ENCODE measurements at regions not wholly inside any gene's neighbourhood (a gene's known extent, or its start where the extent isn't known, plus 50 kb on each side); places are given as distances from the start of the nearest gene placed in this dataset.
"Not testable (repeated sequence)": the region's sequence is repeated elsewhere in the genome, so short reads cannot be mapped to it uniquely, and the experiment has no call there.

DNA sequence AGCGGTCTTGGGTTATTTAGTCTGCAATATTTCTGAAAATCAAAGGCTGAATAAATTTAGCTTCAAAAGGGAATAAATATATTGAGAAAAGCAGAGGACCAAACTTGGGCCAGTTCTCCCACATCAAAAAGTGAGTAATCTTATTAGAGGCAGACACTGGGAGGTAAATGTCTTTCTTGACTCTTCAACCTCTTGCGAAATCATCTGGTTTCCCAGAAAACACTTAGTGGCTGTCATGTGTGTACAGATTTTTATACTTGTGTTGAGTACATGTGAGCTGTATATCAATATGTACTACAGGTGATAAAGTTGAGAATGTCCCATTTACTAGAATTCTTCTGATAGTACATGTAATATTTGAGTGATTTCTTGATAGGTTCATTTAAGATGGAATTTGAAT is 454.9 kb downstream of the PRR16 start:
- no peak for DNase-seq (ENCODE audit: low read depth in 2 of 2)

DNA sequence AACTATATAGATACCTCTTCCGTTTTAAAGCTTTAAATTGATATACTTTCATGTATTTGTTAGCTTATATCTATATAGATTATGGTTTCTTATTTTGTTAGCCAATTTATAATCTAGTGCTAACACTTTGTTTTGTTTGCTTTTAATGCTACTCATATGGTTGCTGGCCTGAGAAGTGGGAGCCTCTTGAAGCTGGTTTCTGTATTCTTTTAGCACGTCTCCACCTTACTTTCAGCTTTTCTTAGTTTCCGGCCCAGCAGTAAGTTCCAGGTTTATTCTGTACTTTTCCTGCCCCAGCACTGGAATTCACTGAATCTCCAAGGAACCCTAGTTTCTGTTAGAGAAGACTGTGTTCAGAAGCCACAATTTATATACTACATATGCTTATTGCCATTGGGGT is 458.9 kb downstream of the PRR16 start:
- no peak for DNase-seq (ENCODE audit: low read depth in 2 of 2)

DNA sequence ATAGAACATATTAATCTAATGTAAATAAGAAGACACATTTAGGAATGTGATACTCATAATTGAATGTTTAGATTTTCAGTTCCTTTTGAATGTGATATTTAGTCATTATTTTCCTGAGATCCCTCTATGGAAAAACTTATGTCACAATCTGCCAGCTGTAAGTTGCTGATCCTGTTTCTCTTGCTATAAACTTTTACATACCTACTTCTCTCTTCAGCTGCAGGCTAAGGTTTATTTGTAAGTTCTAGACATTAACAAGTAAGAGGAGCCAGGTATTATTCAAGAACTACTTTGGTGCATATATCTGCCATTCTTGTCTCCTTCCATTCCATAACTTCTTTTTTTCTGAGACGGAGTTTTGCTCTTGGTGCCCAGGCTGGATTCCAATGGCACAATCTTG is 462.4 kb downstream of the PRR16 start:
- DNase-seq (ENCODE audit: low read depth in 2 of 2): no peak

DNA sequence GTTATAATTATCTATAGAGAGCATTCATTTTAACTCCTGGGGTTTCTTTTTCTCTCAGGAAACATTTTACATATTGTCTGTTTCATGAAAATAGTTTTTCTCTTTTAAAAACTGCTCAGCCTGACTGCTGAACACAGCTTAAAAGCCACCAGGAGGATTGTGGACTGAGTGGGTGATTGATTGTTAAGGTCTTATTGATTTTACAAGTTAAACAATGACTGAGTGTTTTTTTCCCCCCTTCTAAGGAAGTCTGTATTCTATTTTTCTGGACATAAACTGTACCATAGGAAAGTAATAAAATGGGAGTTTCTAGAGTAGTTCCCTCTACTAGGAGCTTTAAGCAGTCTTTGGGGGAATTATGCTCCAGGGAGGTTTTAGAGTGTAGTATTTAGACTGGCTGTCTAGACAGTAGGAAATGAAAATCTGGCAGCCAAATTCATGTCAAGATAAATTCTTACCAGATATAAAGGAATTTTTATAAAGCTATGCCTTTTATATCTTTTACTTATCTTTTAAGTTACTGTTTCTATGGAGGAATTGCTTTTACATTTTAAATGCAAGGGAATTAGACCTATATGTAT is 463.9 kb downstream of the PRR16 start:
- no peak for DNase-seq (ENCODE audit: low read depth in 2 of 2)

- no peak for DNase-seq (ENCODE audit: low read depth in 2 of 2)
Observed at GRCh38 chr5:120932480-120932879, 468.4 kb downstream of the PRR16 start.

- no peak for DNase-seq (ENCODE audit: low read depth in 2 of 2)
Observed at GRCh38 chr5:120934031-120934430, 469.9 kb downstream of the PRR16 start.

- no peak for DNase-seq (ENCODE audit: low read depth in 2 of 2)
Observed at GRCh38 chr5:120936652-120937051, 472.6 kb downstream of the PRR16 start.

DNA sequence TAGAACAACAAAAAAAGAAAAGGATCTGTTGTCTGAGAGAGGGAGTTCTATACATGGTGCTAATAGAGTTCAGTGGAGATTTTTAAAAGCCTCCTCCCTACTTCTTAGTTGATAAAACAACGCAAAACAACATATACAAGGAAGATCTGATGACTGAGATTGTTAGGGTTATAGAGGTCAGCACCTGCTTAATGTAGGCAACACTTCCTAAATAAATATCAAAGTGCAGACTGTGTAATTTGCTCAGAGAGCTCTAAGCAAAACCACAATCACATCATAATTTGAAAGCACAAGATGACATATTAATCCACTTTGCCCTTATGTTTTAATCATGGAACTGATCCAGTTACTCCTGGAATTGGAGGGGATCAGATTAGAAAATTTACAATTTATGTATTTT is 474.5 kb downstream of the PRR16 start:
- DNase-seq (ENCODE audit: low read depth in 2 of 2): no peak

DNA sequence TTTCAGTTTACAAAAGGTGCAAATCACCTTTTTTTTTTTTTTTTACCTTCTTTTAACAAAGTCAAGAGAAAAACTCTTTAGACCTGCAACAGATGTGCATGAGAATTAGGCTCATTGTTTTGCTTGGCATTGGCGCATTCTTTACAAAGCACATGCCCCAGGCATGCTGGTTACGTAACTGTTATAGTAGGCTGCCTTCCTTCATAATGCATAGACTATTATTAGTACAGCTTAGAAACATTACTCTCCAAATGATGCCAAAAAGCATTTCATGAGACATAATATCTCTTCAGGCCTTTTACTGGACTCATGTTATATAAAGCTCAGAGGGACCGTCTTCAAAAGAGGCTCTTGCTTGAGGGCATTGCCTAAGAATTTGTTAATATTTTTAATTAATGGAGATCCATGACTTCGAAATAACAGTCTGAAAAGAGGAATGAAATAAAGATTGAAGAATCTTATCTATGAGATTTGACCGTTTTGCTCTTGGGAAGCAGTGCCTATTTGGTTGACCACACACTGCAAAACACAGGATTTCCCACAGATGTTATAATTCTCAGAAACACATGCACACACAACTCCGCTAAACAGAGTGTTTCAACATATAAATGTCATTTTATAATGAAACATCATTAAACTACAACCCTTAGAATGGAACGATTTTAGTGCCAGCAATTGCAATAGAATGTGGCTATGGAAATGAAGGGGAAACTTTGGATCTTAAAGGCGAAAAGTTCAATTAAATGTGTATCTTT is 478.7 kb downstream of the PRR16 start:
- DNase-seq (ENCODE audit: low read depth in 2 of 2): no peak

GRCh38 chr5:120949596-120949995 is 485.5 kb downstream of the PRR16 start:
- DNase-seq (ENCODE audit: low read depth in 2 of 2): not testable (repeated sequence)

- DNase-seq (ENCODE audit: low read depth in 2 of 2): not testable (repeated sequence)
Observed at GRCh38 chr5:120953445-120953844, 489.3 kb downstream of the PRR16 start.

DNA sequence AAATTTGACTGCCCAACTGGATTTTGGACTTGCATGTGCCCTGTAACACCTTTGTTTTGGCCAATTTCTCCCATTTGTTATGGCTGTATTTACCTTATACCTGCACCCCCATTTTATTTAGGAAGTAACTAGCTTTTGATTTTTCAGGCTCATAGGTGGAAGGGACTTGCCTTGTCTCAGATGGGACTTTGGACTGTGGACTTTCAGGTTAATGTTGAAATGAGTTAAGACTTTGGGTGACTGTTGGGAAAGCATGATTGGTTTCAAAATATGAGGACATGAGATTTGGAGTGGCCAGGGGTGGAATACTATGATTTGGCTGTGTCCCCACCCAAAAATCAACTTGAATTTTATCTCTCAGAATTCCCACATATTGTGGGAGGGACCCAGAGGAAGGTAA is 490.2 kb downstream of the PRR16 start:
- no peak for DNase-seq (ENCODE audit: low read depth in 2 of 2)

GRCh38 chr5:120955795-120956194 is 491.7 kb downstream of the PRR16 start:
- DNase-seq (ENCODE audit: low read depth in 2 of 2): no peak

DNA sequence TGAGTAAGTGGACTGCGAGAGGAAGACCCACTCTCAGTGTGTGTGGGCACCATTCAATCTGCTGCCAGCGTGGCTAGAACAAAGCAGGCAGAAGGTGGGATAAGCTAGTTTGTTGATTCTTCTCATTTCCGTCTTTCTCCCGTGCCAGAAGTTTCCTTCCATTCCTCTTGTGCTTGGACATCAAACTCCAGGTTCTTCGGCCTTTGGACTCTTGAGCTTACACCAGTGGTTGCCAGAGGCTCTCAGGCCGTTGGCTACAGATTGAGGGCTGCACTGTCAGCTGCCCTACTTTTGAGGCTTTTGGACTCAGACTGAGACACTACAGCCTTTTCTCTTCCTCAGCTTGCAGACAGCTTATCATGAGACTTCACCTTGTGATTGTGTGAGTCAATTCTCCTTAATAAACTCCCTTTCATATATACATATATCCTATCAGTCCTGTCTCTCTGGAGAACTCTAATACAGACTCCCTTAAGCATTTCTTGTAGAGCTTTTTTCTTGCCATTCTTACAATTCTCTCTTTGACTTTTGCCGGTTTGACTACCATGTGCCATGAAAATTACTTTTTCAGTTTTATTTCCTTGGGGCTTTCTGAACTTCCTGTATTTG is 494.9 kb downstream of the PRR16 start:
- no peak for DNase-seq (ENCODE audit: low read depth in 2 of 2)

- DNase-seq (ENCODE audit: low read depth in 2 of 2): no peak
Observed at GRCh38 chr5:120960510-120960909, 496.4 kb downstream of the PRR16 start.

DNA sequence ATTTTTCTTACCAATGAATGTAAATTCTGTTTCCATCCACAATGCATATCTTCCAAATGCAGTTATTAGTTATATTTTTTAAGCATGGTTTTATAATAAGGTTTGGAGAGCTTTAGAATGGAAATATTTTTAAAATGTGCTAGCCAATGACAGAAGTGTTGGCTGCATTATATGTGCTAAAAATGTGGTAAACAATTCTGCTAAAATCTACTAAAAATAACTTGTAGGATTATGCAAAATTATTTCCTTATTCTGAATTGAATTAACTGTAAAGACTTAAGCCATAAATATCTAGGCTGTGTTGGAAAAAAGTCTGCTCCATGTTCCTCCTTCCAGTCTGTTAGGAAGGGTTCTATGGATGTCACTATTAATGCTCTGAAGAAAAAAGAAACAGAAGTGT is 503.3 kb downstream of the PRR16 start:
- no peak for DNase-seq (ENCODE audit: low read depth in 2 of 2)

GRCh38 chr5:120974690-120975089 is 510.6 kb downstream of the PRR16 start:
- DNase-seq (ENCODE audit: low read depth in 2 of 2): no peak

- no peak for DNase-seq (ENCODE audit: low read depth in 2 of 2)
Observed at GRCh38 chr5:120982351-120982750, 518.3 kb downstream of the PRR16 start.

- DNase-seq (ENCODE audit: low read depth in 2 of 2): no peak
Observed at GRCh38 chr5:120985526-120985925, 521.4 kb downstream of the PRR16 start.

DNA sequence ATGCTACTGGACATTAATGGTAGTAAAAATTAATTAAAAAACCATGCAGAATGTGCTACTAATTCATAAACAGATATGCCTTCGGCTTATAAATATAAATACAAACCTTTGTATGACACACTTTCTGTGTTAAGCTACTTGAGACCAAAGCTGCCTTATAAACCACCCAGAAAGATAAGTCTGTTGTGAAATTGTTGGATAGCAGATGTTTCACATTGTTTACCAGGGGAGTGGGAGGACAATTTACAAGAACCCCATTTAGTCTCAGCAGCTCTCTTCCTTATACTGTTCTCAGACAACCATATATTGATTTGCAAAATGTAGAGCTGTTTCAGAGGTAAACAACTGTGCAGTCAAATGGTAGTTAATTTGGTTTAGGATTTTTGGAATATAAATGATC is 524.4 kb downstream of the PRR16 start:
- DNase-seq (ENCODE audit: low read depth in 2 of 2): no peak

DNA sequence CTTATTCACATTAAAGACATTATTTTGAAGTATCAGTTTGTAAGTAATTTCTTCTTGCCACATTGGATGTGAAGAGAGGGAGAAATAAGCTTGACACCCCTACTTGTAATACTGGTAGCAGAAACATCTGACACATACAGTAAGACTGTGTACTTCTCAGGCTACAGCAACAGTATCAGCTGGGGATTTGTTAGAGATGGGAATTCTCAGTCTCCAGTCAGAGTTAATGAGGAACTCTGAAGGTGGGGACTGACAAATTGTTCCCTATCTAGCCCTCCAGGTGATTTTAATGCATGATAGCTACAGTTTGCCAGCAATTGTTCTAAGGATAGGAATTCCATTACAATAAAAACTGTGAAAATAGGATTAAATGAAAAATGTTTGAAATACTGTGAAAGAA is 524.8 kb downstream of the PRR16 start:
- DNase-seq (ENCODE audit: low read depth in 2 of 2): no peak

GRCh38 chr5:120991569-120991968 is 527.5 kb downstream of the PRR16 start:
- DNase-seq (ENCODE audit: low read depth in 2 of 2): no peak

- DNase-seq (ENCODE audit: low read depth in 2 of 2): no peak
Observed at GRCh38 chr5:120994112-120994511, 530.0 kb downstream of the PRR16 start.

All from fibroblast of skin of left biceps (primary cell).